ENCODE measurements at regions not wholly inside any gene's neighbourhood (a gene's known extent, or its start where the extent isn't known, plus 50 kb on each side); places are given as distances from the start of the nearest gene placed in this dataset.

DNA sequence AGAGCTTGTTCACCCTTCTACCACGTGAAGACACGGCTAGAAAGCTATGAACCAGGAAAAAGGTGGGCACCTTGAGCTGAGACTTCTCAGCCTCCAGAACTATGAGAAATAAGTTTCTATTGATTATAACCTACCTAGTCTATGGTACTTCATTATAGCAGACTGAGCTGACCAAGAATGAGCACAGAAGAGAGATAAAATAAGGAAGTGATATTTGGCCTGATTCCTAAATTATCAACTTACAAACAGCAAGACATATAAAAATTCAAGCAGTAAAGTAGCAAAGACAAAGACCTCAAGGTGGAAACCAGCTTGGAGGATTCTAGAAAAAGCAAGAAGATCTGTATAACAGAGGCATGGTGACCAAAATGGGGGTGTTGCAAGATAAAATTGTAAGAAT, 63.9 kb upstream of the OSTN start:
- TF ChIP-seq, protein P1, sequence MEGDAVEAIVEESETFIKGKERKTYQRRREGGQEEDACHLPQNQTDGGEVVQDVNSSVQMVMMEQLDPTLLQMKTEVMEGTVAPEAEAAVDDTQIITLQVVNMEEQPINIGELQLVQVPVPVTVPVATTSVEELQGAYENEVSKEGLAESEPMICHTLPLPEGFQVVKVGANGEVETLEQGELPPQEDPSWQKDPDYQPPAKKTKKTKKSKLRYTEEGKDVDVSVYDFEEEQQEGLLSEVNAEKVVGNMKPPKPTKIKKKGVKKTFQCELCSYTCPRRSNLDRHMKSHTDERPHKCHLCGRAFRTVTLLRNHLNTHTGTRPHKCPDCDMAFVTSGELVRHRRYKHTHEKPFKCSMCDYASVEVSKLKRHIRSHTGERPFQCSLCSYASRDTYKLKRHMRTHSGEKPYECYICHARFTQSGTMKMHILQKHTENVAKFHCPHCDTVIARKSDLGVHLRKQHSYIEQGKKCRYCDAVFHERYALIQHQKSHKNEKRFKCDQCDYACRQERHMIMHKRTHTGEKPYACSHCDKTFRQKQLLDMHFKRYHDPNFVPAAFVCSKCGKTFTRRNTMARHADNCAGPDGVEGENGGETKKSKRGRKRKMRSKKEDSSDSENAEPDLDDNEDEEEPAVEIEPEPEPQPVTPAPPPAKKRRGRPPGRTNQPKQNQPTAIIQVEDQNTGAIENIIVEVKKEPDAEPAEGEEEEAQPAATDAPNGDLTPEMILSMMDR (IDR thresholded peaks at IDR 0.05): no peak
- no peak for TF ChIP-seq ELF4 (CRISPR knock-in tag; IDR thresholded peaks at IDR 0.05; ENCODE audit: low read depth)
- no peak for TF ChIP-seq MAX (CRISPR knock-in tag; IDR thresholded peaks at IDR 0.05)
- TF ChIP-seq, protein P2, sequence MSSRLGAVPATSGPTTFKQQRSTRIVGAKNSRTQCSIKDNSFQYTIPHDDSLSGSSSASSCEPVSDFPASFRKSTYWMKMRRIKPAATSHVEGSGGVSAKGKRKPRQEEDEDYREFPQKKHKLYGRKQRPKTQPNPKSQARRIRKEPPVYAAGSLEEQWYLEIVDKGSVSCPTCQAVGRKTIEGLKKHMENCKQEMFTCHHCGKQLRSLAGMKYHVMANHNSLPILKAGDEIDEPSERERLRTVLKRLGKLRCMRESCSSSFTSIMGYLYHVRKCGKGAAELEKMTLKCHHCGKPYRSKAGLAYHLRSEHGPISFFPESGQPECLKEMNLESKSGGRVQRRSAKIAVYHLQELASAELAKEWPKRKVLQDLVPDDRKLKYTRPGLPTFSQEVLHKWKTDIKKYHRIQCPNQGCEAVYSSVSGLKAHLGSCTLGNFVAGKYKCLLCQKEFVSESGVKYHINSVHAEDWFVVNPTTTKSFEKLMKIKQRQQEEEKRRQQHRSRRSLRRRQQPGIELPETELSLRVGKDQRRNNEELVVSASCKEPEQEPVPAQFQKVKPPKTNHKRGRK (CRISPR knock-in tag; IDR thresholded peaks at IDR 0.05; ENCODE audit: borderline replicate concordance): no peak
- no peak for TF ChIP-seq NFYB (CRISPR knock-in tag; conservative IDR thresholded peaks at IDR 0.05; ENCODE audit: low read depth)
- TF ChIP-seq ZNF317 (CRISPR knock-in tag; IDR thresholded peaks at IDR 0.05; ENCODE audit: borderline replicate concordance, low read depth): no peak
